ENCODE measurements at regions not wholly inside any gene's neighbourhood (a gene's known extent, or its start where the extent isn't known, plus 50 kb on each side); places are given as distances from the start of the nearest gene placed in this dataset.
A peak's percentile ranks its signal among the peaks of the same experiment; 100 is the strongest.

GRCh38 chr2:176388861-176389260, 119.6 kb downstream of the MTX2 start:
- ATAC-seq (no peak), DNase-seq (no peak)
- TF ChIP-seq CTCF (IDR thresholded peaks at IDR 0.05): no peak
- H3K4me3 ChIP-seq: no peak overlapping the region
- H3K4me1 ChIP-seq: peaks cover 0 to 34% (median 13%) of the 10 kb centered on the region in 9 donors
- intact Hi-C loops (cut with DNase I): loop anchor here in 1 of 10 donors (2.0 kb wide), 1 partner anchor 34 kb away; no protein-coding TSS in a partner anchor
- 95 to 98% methylated on average over 3 of the region's 3 CpGs for WGBS, 2 donors
- H3K27me3 ChIP-seq: peaks cover 0 to 5% (median 0%) of the 10 kb centered on the region in 7 donors
- no peaks in the 10 kb centered on the region for H3K9me3 ChIP-seq
- no peaks in the 10 kb centered on the region for H3K36me3 ChIP-seq
- no peak overlapping the region for H3K27ac ChIP-seq

- Histone ChIP-seq H3K9me3 (no peaks in the 10 kb centered on the region), H3K36me3 (no peaks in the 10 kb centered on the region), H3K27ac (no peak overlapping the region), H3K4me1 (peaks cover 0 to 34% (median 13%) of the 10 kb centered on the region in 9 donors), H3K4me3 (no peak overlapping the region), H3K27me3 (peaks cover 0 to 5% (median 0%) of the 10 kb centered on the region in 7 donors)
- DNase-seq: no peak
- WGBS, 2 donors: 68 to 75% methylated on average over 5 of the region's 5 CpGs
- ATAC-seq: no peak
- TF ChIP-seq CTCF (IDR thresholded peaks at IDR 0.05): no peak
- intact Hi-C loops (cut with DNase I): no loop called here
These were observed 121.3 kb downstream of the MTX2 start for GRCh38 chr2:176390276-176391147.

- intact Hi-C loops (cut with DNase I): no loop called here
- H3K27me3 ChIP-seq: peaks cover 0 to 1% (median 0%) of the 10 kb centered on the region in 7 donors
- no peaks in the 10 kb centered on the region for H3K36me3 ChIP-seq
- 88 to 89% methylated on average over 1 of the region's 1 CpG for WGBS, 2 donors
- no peak for ATAC-seq
- no peak overlapping the region for H3K27ac ChIP-seq
- no peak for DNase-seq
- H3K9me3 ChIP-seq: no peaks in the 10 kb centered on the region
- TF ChIP-seq CTCF (IDR thresholded peaks at IDR 0.05): no peak
- no peak overlapping the region for H3K4me3 ChIP-seq
- H3K4me1 ChIP-seq: peaks cover 0 to 34% (median 13%) of the 10 kb centered on the region in 9 donors
These were observed 121.8 kb downstream of the MTX2 start for GRCh38 chr2:176391148-176391419.

GRCh38 chr2:176392249-176392648, 123.0 kb downstream of the MTX2 start:
- no peaks in the 10 kb centered on the region for H3K9me3 ChIP-seq
- ATAC-seq (peak; percentile 28 to 96 (median 91)), DNase-seq (peak in 1 of 2 donors; percentile 6)
- 24 to 43% methylated on average over 6 of the region's 6 CpGs for WGBS, 2 donors
- H3K4me1 ChIP-seq: peaks cover 0 to 34% (median 13%) of the 10 kb centered on the region in 9 donors
- no peaks in the 10 kb centered on the region for H3K36me3 ChIP-seq
- TF ChIP-seq CTCF (IDR thresholded peaks at IDR 0.05): no peak
- intact Hi-C loops (cut with DNase I): no loop called here
- peaks cover 0 to 4% (median 0%) of the 10 kb centered on the region in 7 donors for H3K27me3 ChIP-seq
- no peak overlapping the region for H3K4me3 ChIP-seq
- H3K27ac ChIP-seq: peak overlapping the region in 7 of 10 donors; percentile 6 to 74 (median 60)

Data from heart right ventricle (tissue), 16 donors.